GM23248 (cell line): ENCODE measurements at regions not wholly inside any gene's neighbourhood (a gene's known extent, or its start where the extent isn't known, plus 50 kb on each side); places are given as distances from the start of the nearest gene placed in this dataset.
A peak's percentile ranks its signal among the peaks of the same experiment; 100 is the strongest.

Experiments
- DNase-seq: peaks from one replicate; pipeline ENCODE4 v3.0.0-alpha.2; 2015
- H2AFZ ChIP-seq: fragments of 200-600 bp; sonication (generic); 2 replicates; pipeline ENCODE4 v1.6.1; 2016; ENCODE audit warnings: antibody characterized with exemption
- H3F3A ChIP-seq: fragments of 200-600 bp; sonication (generic); 2 replicates; pipeline ENCODE4 v1.6.1; 2016; ENCODE audit warnings: mild to moderate bottlenecking, antibody characterized with exemption, mixed run types; ENCODE audit not compliant: insufficient read depth
- H3K27ac ChIP-seq: fragments of 200-600 bp; sonication (generic); 2 replicates; pipeline ENCODE4 v1.5.1; 2016; ENCODE audit warnings: mild to moderate bottlenecking
- H3K27me3 ChIP-seq: fragments of 200-600 bp; sonication (generic); replicated peaks from 2 replicates; pipeline ENCODE4 v1.6.1; 2016; ENCODE audit warnings: mild to moderate bottlenecking; ENCODE audit not compliant: insufficient read depth
- H3K36me3 ChIP-seq: fragments of 200-600 bp; sonication (generic); 2 replicates; pipeline ENCODE4 v1.6.1; 2016; ENCODE audit warnings: low read depth, mild to moderate bottlenecking
- H3K4me1 ChIP-seq: fragments of 200-600 bp; sonication (generic); 2 replicates; pipeline ENCODE4 v1.6.1; 2016; ENCODE audit warnings: mild to moderate bottlenecking; ENCODE audit not compliant: insufficient read depth
- H3K4me2 ChIP-seq: fragments of 200-600 bp; sonication (generic); one replicate; pipeline ENCODE4 v1.6.1; 2016; ENCODE audit warnings: mild to moderate bottlenecking; ENCODE audit not compliant: unreplicated experiment
- H3K4me3 ChIP-seq: fragments of 200-600 bp; sonication (generic); 2 replicates; pipeline ENCODE4 v1.5.1; 2016; ENCODE audit warnings: mild to moderate bottlenecking
- H3K79me2 ChIP-seq: fragments of 200-600 bp; sonication (generic); 2 replicates; pipeline ENCODE4 v1.6.1; 2016; ENCODE audit warnings: mild to moderate bottlenecking; ENCODE audit not compliant: insufficient read depth
- H3K9ac ChIP-seq: fragments of 200-600 bp; sonication (generic); 2 replicates; pipeline ENCODE4 v1.6.1; 2016; ENCODE audit warnings: mild to moderate bottlenecking
- H3K9me2 ChIP-seq: fragments of 200-600 bp; sonication (generic); 2 replicates; pipeline ENCODE4 v1.6.1; 2016; ENCODE audit warnings: mixed run types, mild to moderate bottlenecking, moderate library complexity; ENCODE audit not compliant: insufficient read depth
- H3K9me3 ChIP-seq: fragments of 200-600 bp; sonication (generic); one replicate; pipeline ENCODE4 v1.6.1; 2017; ENCODE audit warnings: low read depth
- H4K20me1 ChIP-seq: fragments of 200-600 bp; sonication (generic); 2 replicates; pipeline ENCODE4 v1.6.0; 2016; ENCODE audit not compliant: insufficient read depth
- EZH2 ChIP-seq: fragments of 200-600 bp; sonication (generic); IDR thresholded peaks from 2 replicates; pipeline ENCODE4 v1.6.1; 2018; ENCODE audit warnings: antibody characterized with exemption, mild to moderate bottlenecking; ENCODE audit not compliant: insufficient read depth, poor library complexity, severe bottlenecking
- EZH2phosphoT487 ChIP-seq: fragments of 200-600 bp; sonication (generic); IDR thresholded peaks from 2 replicates; pipeline ENCODE4 v1.6.1; 2018; ENCODE audit warnings: antibody characterized with exemption, moderate library complexity, mild to moderate bottlenecking, low read depth; ENCODE audit not compliant: insufficient read depth
- WGBS, 2 experiments: methylation state at CpG; one replicate each; pipeline ENCODE4 v1.1.6; 2015 to 2017; ENCODE audit warnings: low lambda C conversion rate in 2 of 2, low coverage in 1 of 2; ENCODE audit errors: missing lambda C conversion rate in 2 of 2; 5-methylcytosine and 5-hydroxymethylcytosine counted together
- in situ Hi-C: fragments of 300-500 bp; cut with MboI; formaldehyde crosslinking; loops from 2 replicates; pipeline ENCODE4 v1.15.0; 2020

DNA sequence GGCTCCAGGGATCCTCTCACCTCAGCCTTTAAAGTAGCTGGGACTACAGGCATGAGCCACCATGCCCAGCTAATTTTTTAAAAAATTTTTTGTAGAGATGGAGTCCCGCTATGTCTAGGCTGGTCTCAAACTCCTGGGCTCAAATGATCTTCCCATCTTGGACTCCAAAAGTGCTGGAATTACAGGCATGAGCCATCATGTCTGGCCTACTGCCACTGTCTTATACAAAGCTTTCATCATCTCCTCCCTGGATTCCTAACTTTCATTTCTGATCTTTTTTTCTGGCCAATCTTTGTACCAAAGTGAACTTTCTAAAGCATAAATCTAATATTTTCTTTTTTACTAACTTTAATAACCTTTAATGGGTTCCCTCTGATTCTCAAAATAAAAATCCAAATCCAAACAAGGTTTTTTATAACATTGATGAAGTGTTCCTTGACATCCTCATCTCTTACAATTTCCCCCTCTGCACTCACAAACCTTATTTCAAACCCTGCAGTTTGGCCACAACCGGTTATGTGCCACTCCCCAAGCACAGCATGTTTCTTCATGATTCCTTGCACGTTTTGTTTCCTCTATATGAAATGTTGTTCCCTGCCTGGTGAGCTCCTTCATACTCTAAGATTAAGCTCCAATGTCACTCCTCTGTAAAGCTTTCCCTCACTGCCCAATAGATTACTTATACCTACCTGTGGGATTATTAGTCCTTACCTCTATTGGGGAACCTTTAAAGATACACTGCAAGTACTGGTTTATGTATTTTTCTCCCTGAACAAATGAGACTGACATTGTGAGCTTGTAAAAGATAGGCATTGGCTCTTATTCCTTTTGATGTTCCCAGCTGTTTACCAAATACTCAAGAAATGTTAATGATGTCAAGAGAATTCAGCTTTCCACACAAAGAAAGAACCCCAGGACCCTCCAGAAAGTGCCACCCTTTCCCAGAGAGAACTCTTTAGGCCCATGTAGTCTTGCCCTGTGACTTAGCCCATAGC is 101.7 kb downstream of the HOXA1 start:
- Histone ChIP-seq H4K20me1 (no peaks in the 10 kb centered on the region), H3K4me1 (peaks cover 13% of the 10 kb centered on the region), H3K9ac (peak overlapping the region; percentile 28; the same call in 1 of the 2 replicates), H3K9me2 (no peaks in the 10 kb centered on the region), H2AFZ (peak overlapping the region; percentile 84), H3K36me3 (no peaks in the 10 kb centered on the region), H3K4me2 (peak overlapping the region; percentile 53), H3K27ac (peak overlapping the region; percentile 69), H3K27me3 (no peaks in the 10 kb centered on the region), H3K9me3 (no peaks in the 10 kb centered on the region), H3F3A (no peaks in the 10 kb centered on the region; the same call in 1 of the 2 replicates), H3K4me3 (no peak overlapping the region), H3K79me2 (no peaks in the 10 kb centered on the region)
- TF ChIP-seq EZH2 (no peak), EZH2phosphoT487 (no peak)
- DNase-seq = peak; percentile 83
- WGBS, 2 experiments = 16 to 17% methylated on average over 3 of the region's 3 CpGs
- in situ Hi-C loops = no loop called here

DNA sequence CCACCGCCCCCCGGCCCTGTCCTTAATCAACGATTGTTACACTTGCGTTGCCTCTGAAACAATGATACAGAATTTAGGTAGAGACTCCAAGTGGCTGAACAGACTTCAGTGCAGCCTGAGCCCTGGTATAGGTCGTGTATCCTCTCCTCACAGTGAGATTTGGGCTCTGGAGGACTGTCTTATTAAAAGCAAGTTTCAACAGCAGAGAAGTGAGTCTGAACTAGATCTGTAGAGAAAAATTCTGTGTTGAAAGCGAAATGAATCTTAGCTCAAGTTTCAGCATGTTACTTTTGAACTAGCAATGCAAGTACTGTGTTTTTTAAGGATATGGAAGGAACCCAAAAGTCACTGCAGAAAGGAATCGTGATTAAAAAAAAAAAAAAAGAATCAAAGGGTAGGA is 103.1 kb downstream of the HOXA1 start:
- H2AFZ ChIP-seq = no peak overlapping the region
- H3K4me1 ChIP-seq = peaks cover 13% of the 10 kb centered on the region
- H3K9ac ChIP-seq = no peak overlapping the region
- no peak overlapping the region for H3K27ac ChIP-seq
- in situ Hi-C loops = no loop called here
- H3K4me3 ChIP-seq = no peak overlapping the region
- no peaks in the 10 kb centered on the region for H3K36me3 ChIP-seq
- no peaks in the 10 kb centered on the region for H3K9me2 ChIP-seq
- TF ChIP-seq EZH2 (no peak), EZH2phosphoT487 (no peak)
- H3K4me2 ChIP-seq = no peak overlapping the region
- H3K79me2 ChIP-seq = no peaks in the 10 kb centered on the region
- H3K27me3 ChIP-seq = no peaks in the 10 kb centered on the region
- H4K20me1 ChIP-seq = no peaks in the 10 kb centered on the region
- 72 to 85% methylated on average over 6 to 7 of the region's 7 CpGs for WGBS, 2 experiments
- DNase-seq = no peak
- H3F3A ChIP-seq = no peaks in the 10 kb centered on the region; the same call in 1 of the 2 replicates
- H3K9me3 ChIP-seq = no peaks in the 10 kb centered on the region

DNA sequence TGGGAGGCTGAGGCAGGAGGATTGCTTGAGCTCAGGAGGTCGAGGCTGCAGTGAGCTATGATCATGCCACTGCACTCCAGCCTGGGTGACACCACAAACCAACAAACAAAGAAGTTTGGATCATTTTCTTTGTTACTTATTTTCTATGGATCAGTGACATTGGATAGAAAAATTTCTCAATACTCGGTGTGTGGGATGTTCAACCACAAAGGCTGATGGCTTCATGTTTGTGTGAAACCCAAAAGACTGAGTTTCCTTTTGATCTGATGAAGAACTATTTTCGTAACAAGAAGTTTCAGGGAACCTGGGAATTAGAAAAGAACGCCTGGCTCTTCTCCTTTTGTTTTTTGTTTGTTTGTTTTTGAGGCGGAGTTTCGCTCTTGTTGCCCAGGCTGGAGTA is 104.0 kb downstream of the HOXA1 start:
- Histone ChIP-seq H3K36me3 (no peaks in the 10 kb centered on the region), H3F3A (no peaks in the 10 kb centered on the region; the same call in 1 of the 2 replicates), H3K4me2 (no peak overlapping the region), H3K27ac (no peak overlapping the region), H4K20me1 (no peaks in the 10 kb centered on the region), H3K9ac (no peak overlapping the region), H3K4me1 (peaks cover 13% of the 10 kb centered on the region), H2AFZ (no peak overlapping the region), H3K27me3 (no peaks in the 10 kb centered on the region), H3K79me2 (no peaks in the 10 kb centered on the region), H3K9me3 (no peaks in the 10 kb centered on the region), H3K4me3 (no peak overlapping the region), H3K9me2 (no peaks in the 10 kb centered on the region)
- no peak for DNase-seq
- WGBS, 2 experiments = 82 to 89% methylated on average over 6 of the region's 6 CpGs
- no peak for TF ChIP-seq EZH2phosphoT487
- no peak for TF ChIP-seq EZH2
- in situ Hi-C loops = no loop called here

DNA sequence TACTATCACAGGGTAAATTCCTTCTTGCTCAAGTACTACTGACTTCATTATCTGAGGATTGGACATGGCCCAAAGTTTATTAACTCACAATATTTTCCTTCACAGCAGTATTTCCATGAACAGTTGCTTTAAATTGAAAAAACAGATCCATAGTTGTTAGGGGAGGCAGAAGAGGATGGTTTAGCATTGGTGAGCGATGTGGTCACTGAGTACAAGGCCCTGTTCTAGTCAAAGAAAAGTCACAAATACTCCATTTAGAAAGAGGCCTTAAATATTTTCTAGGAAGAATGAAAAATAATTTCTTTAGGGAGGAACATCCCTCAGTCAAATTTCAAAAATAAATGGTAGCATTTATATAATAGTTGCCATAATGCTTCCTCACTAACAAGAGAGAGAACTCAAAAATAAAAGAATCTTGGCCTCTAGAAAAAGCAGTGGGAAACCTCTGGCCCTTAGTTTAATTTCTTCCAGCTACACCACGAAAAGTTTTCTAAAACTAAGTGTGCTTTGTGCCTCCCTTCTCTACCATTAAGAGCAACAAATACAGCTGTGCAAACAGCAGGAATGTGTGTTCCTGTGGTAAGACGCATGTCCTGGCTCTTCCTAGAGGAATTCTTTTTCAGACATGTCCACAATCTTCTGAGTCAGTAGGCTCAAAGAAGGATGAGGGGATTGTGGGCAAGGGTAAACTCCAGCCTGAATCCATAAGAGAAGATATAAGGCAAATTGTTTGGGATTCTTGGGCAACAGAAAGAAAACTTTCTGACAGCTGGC is 105.7 kb downstream of the HOXA1 start:
- no peak overlapping the region for H3K9ac ChIP-seq
- no peaks in the 10 kb centered on the region for H3K9me2 ChIP-seq
- no peaks in the 10 kb centered on the region; the same call in 1 of the 2 replicates for H3F3A ChIP-seq
- WGBS, 2 experiments = 69 to 70% methylated on average over 3 of the region's 3 CpGs
- H3K27me3 ChIP-seq = no peaks in the 10 kb centered on the region
- peak overlapping the region; percentile 70 for H2AFZ ChIP-seq
- peaks cover 13% of the 10 kb centered on the region for H3K4me1 ChIP-seq
- H3K36me3 ChIP-seq = no peaks in the 10 kb centered on the region
- no peaks in the 10 kb centered on the region for H3K79me2 ChIP-seq
- in situ Hi-C loops = no loop called here
- DNase-seq = peak; percentile 8
- H4K20me1 ChIP-seq = no peaks in the 10 kb centered on the region
- H3K27ac ChIP-seq = no peak overlapping the region
- H3K4me2 ChIP-seq = no peak overlapping the region
- H3K9me3 ChIP-seq = no peaks in the 10 kb centered on the region
- H3K4me3 ChIP-seq = no peak overlapping the region
- TF ChIP-seq EZH2 (no peak), EZH2phosphoT487 (no peak)
